Islet of Langerhans (tissue), 1 donor: ENCODE measurements at regions not wholly inside any gene's neighbourhood (a gene's known extent, or its start where the extent isn't known, plus 50 kb on each side); places are given as distances from the start of the nearest gene placed in this dataset.

Experiments
- FAIRE-seq: peaks from one replicate; lab custom pipeline; 2011; peaks lifted over from hg19 to GRCh38; lab: Jason Lieb, UNC

GRCh38 chrX:98607739-98608138, 1724.0 kb downstream of the RPA4 start:
- FAIRE-seq, result no peak

GRCh38 chrX:98627645-98628044, 1743.9 kb downstream of the RPA4 start:
- no peak for FAIRE-seq

GRCh38 chrX:98637451-98637850, 1753.7 kb downstream of the RPA4 start:
- FAIRE-seq, result no peak

- FAIRE-seq, result no peak
Observed at GRCh38 chrX:98646351-98646750, 1762.6 kb downstream of the RPA4 start.

DNA sequence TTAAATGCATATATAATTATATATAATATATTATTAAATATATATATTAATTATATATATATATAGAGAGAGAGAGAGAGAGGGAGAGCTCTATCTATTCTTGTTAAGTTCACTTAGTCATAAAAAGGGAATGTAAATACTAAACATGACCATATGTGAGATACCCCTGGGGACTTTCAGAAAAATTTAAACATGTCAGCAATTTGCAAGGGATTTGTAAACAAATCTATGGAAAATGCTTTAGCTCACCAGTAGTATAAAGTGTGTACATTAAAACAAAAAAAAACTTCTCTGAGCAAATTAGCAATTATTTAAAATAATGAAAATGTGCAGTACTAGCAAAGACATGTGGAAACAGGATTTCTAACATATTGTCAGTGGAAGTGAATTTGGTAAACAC, 1755.5 kb downstream of the PCDH19 start:
- FAIRE-seq, result no peak
